SK-N-SH (cell line): ENCODE measurements at regions not wholly inside any gene's neighbourhood (a gene's known extent, or its start where the extent isn't known, plus 50 kb on each side); places are given as distances from the start of the nearest gene placed in this dataset.

ENCODE experiments used
- RCOR1 ChIP-seq: fragments of 150-350 bp; IDR thresholded peaks from 2 replicates; pipeline ENCODE4 v1.6.1; 2017; ENCODE audit warnings: antibody characterized with exemption, low read length
- SIN3A ChIP-seq: IDR thresholded peaks from 2 replicates; pipeline ENCODE4 v1.6.1; 2012; ENCODE audit warnings: low read depth, mild to moderate bottlenecking, low read length, moderate library complexity, borderline replicate concordance
- TCF12 ChIP-seq: IDR thresholded peaks from 2 replicates; pipeline ENCODE4 v1.4.0; 2012
- TF ChIP-seq, protein P1 (sequence below): fragments of 200-600 bp; sonication (generic); IDR thresholded peaks from 2 replicates; pipeline ENCODE4 v1.6.1; 2017; ENCODE audit warnings: antibody characterized with exemption, mild to moderate bottlenecking, moderate library complexity
- TF ChIP-seq, protein P2 (sequence below): IDR thresholded peaks from 2 replicates; pipeline ENCODE4 v1.4.0; 2012; ENCODE audit warnings: low read depth, borderline replicate concordance
- TF ChIP-seq, protein P3 (sequence below): IDR thresholded peaks from 2 replicates; pipeline ENCODE4 v1.4.0; 2012; ENCODE audit warnings: low read depth

DNA sequence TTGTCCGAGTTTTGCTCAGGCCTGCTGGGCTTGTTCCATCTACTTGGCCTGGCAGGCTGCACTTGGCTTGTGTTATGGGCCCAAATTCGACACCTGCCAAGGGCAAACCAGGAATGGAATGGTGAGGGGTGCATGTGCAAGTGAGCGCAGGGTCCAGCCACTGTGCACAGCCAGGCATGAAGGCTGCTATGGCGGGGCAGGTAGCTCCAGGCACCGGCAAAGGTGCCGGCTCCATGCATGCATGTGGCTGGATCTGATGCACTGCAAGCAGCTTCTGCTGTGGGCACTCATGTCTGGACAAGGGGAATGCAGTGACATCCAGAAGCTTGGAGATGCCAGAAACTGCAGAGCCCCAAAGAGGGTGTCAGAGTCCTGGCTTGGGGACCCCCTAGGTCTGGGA is 463.0 kb downstream of the EPHA3 start:
- TF ChIP-seq, protein P1, sequence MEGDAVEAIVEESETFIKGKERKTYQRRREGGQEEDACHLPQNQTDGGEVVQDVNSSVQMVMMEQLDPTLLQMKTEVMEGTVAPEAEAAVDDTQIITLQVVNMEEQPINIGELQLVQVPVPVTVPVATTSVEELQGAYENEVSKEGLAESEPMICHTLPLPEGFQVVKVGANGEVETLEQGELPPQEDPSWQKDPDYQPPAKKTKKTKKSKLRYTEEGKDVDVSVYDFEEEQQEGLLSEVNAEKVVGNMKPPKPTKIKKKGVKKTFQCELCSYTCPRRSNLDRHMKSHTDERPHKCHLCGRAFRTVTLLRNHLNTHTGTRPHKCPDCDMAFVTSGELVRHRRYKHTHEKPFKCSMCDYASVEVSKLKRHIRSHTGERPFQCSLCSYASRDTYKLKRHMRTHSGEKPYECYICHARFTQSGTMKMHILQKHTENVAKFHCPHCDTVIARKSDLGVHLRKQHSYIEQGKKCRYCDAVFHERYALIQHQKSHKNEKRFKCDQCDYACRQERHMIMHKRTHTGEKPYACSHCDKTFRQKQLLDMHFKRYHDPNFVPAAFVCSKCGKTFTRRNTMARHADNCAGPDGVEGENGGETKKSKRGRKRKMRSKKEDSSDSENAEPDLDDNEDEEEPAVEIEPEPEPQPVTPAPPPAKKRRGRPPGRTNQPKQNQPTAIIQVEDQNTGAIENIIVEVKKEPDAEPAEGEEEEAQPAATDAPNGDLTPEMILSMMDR = no peak
- TF ChIP-seq SIN3A = no peak
- no peak for TF ChIP-seq RCOR1
- TF ChIP-seq, protein P2, sequence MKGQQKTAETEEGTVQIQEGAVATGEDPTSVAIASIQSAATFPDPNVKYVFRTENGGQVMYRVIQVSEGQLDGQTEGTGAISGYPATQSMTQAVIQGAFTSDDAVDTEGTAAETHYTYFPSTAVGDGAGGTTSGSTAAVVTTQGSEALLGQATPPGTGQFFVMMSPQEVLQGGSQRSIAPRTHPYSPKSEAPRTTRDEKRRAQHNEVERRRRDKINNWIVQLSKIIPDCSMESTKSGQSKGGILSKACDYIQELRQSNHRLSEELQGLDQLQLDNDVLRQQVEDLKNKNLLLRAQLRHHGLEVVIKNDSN = no peak
- TF ChIP-seq, protein P3, sequence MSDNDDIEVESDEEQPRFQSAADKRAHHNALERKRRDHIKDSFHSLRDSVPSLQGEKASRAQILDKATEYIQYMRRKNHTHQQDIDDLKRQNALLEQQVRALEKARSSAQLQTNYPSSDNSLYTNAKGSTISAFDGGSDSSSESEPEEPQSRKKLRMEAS = no peak
- TF ChIP-seq TCF12 = no peak
